MCF 10A (cell line): ENCODE measurements at regions not wholly inside any gene's neighbourhood (a gene's known extent, or its start where the extent isn't known, plus 50 kb on each side); places are given as distances from the start of the nearest gene placed in this dataset.

Experiments
- BruUV-seq: library from RNA; stranded (reverse); fragments of 400-500 nt; replicated peaks from 2 replicates; lab custom pipeline; 2021; lab: Mats Ljungman, UMichigan
- CTCF ChIA-PET: fragments of 300-600 bp; sonication (Branson Sonifier 250); formaldehyde crosslinking; extraction: SDS; loops from one replicate; lab custom pipeline; 2021; ENCODE audit warnings: antibody characterized with exemption, inconsistent platforms; lab: Yijun Ruan, JAX
- POLR2A ChIA-PET: fragments of 300-600, 350-650 bp; sonication (Branson Sonifier 250); formaldehyde crosslinking; extraction: SDS; loops from one replicate; lab custom pipeline; 2020; ENCODE audit warnings: antibody characterized with exemption, inconsistent platforms; lab: Yijun Ruan, JAX
- DNase-seq: peaks from one replicate; pipeline ENCODE4 v3.0.0-alpha.2; 2018; ENCODE audit not compliant: unreplicated experiment
- H3K27ac Mint-ChIP-seq: one replicate; pipeline ENCODE4 v1.8.0; 2022; ENCODE audit warnings: mild to moderate bottlenecking, low read depth, mixed read lengths; ENCODE audit not compliant: unreplicated experiment
- H3K27me3 Mint-ChIP-seq: one replicate; pipeline ENCODE4 v1.8.0; 2022; ENCODE audit warnings: mixed read lengths; ENCODE audit not compliant: insufficient read depth, unreplicated experiment
- H3K36me3 Mint-ChIP-seq: one replicate; pipeline ENCODE4 v1.8.0; 2022; ENCODE audit warnings: mild to moderate bottlenecking, moderate library complexity, mixed read lengths; ENCODE audit not compliant: insufficient read depth, unreplicated experiment
- H3K4me1 Mint-ChIP-seq: one replicate; pipeline ENCODE4 v1.8.0; 2022; ENCODE audit warnings: mixed read lengths; ENCODE audit not compliant: insufficient read depth, unreplicated experiment
- H3K4me3 Mint-ChIP-seq: one replicate; pipeline ENCODE4 v1.8.0; 2022; ENCODE audit warnings: mild to moderate bottlenecking, moderate library complexity, mixed read lengths; ENCODE audit not compliant: unreplicated experiment
- H3K9me3 Mint-ChIP-seq: one replicate; pipeline ENCODE4 v1.8.0; 2022; ENCODE audit warnings: mixed read lengths; ENCODE audit not compliant: unreplicated experiment
- CTCF ChIP-seq: fragments of 200-600 bp; IDR thresholded peaks from one replicate; pipeline ENCODE4 v1.8.0; 2022; ENCODE audit warnings: antibody characterized with exemption, mild to moderate bottlenecking; ENCODE audit not compliant: unreplicated experiment
- intact Hi-C: fragments of 100-400 bp; cut with micrococcal nuclease; formaldehyde crosslinking; loops from 2 replicates; pipeline ENCODE4 v1.14.1; 2022

GRCh38 chr6:152859225-152859624 is 108.6 kb downstream of the VIP start:
- Mint-ChIP-seq H3K27me3 (peaks cover 96% of the 10 kb centered on the region), H3K4me1 (no peaks in the 10 kb centered on the region), H3K4me3 (no peak overlapping the region), H3K9me3 (no peaks in the 10 kb centered on the region), H3K27ac (no peak overlapping the region), H3K36me3 (no peaks in the 10 kb centered on the region)
- no peak for TF ChIP-seq CTCF
- BruUV-seq, result no TSS peak
- DNase-seq, result no peak
- CTCF ChIA-PET, result interaction anchor here (1.0 to 4.5 kb wide), 5 partner anchors 89 to 138 kb away, joined by 3 to 25 read pairs (median 3); no protein-coding TSS in a partner anchor
- POLR2A ChIA-PET, result no interaction called here
- intact Hi-C loops, result no loop called here

GRCh38 chr6:152863618-152864326 is 113.2 kb downstream of the VIP start:
- peak; percentile 91 for DNase-seq
- ChIA-PET CTCF (interaction anchor here (0.6 to 6.8 kb wide), 20 partner anchors 13 to 1736 kb away, joined by 3 to 130 read pairs (median 4); partner anchors contain the start of gene VIP), POLR2A (interaction anchor here (1.0 to 1.6 kb wide), 2 partner anchors 85 to 87 kb away, joined by 3 to 4 read pairs; no protein-coding TSS in a partner anchor)
- H3K4me1 Mint-ChIP-seq, result no peaks in the 10 kb centered on the region
- intact Hi-C loops, result loop anchor here (1.0 to 10.0 kb wide), 6 partner anchors 34 to 451 kb away; partner anchors contain the start of gene VIP
- H3K27me3 Mint-ChIP-seq, result peaks cover 97% of the 10 kb centered on the region
- no peak overlapping the region for H3K4me3 Mint-ChIP-seq
- no TSS peak for BruUV-seq
- no peaks in the 10 kb centered on the region for H3K36me3 Mint-ChIP-seq
- no peak overlapping the region for H3K27ac Mint-ChIP-seq
- no peaks in the 10 kb centered on the region for H3K9me3 Mint-ChIP-seq
- TF ChIP-seq CTCF, result peak; percentile 64

GRCh38 chr6:152874267-152874666 is 108.6 kb downstream of the FBXO5 start:
- TF ChIP-seq CTCF, result no peak
- Mint-ChIP-seq H3K9me3 (peaks cover 2% of the 10 kb centered on the region), H3K4me1 (no peaks in the 10 kb centered on the region), H3K27ac (no peak overlapping the region), H3K36me3 (no peaks in the 10 kb centered on the region), H3K27me3 (peaks cover 71% of the 10 kb centered on the region), H3K4me3 (no peak overlapping the region)
- ChIA-PET CTCF (interaction anchor here (1.5 to 1.8 kb wide), 2 partner anchors 74 to 79 kb away, joined by 4 to 5 read pairs; no protein-coding TSS in a partner anchor), POLR2A (no interaction called here)
- DNase-seq, result no peak
- no TSS peak for BruUV-seq
- intact Hi-C loops, result no loop called here

GRCh38 chr6:152874846-152875568 is 107.8 kb downstream of the FBXO5 start:
- Mint-ChIP-seq H3K27me3 (peaks cover 76% of the 10 kb centered on the region), H3K9me3 (peaks cover 10% of the 10 kb centered on the region), H3K4me3 (no peak overlapping the region), H3K4me1 (no peaks in the 10 kb centered on the region), H3K27ac (no peak overlapping the region), H3K36me3 (no peaks in the 10 kb centered on the region)
- TF ChIP-seq CTCF, result no peak
- BruUV-seq, result no TSS peak
- no peak for DNase-seq
- CTCF ChIA-PET, result interaction anchor here (0.7 to 1.8 kb wide), 3 partner anchors 22 to 117 kb away, joined by 3 to 4 read pairs (median 3); no protein-coding TSS in a partner anchor
- intact Hi-C loops, result no loop called here
- POLR2A ChIA-PET, result no interaction called here
